SK-N-SH treated with all-trans-retinoic acid at 6 μM for 48 hours (cell line): ENCODE measurements at regions not wholly inside any gene's neighbourhood (a gene's known extent, or its start where the extent isn't known, plus 50 kb on each side); places are given as distances from the start of the nearest gene placed in this dataset.

Experiments
- PATZ1 ChIP-seq: fragments of 250-450 bp; sonication (Bioruptor Pico); IDR thresholded peaks from 2 replicates; pipeline ENCODE4 v1.8.0; 2020; ENCODE audit warnings: mild to moderate bottlenecking, moderate library complexity, borderline replicate concordance
- RARB ChIP-seq: fragments of 250-450 bp; sonication (Bioruptor Pico); IDR thresholded peaks from 2 replicates; pipeline ENCODE4 v1.8.0; 2021; ENCODE audit warnings: mild to moderate bottlenecking, moderate library complexity
- ZNF565 ChIP-seq: fragments of 450-650 bp; formaldehyde crosslinking; conservative IDR thresholded peaks from 2 replicates; pipeline ENCODE4 v1.5.0; 2020; ENCODE audit warnings: low read depth, mild to moderate bottlenecking, moderate library complexity
- ZNF70 ChIP-seq: fragments of 450-650 bp; formaldehyde crosslinking; IDR thresholded peaks from 2 replicates; pipeline ENCODE4 v1.5.0; 2020; ENCODE audit warnings: mild to moderate bottlenecking, moderate library complexity

GRCh38 chr15:46768287-46768686, 949.0 kb upstream of the SEMA6D start:
- no peak for TF ChIP-seq RARB (CRISPR knock-in tag)
- no peak for TF ChIP-seq PATZ1 (CRISPR knock-in tag)
- TF ChIP-seq ZNF565 (CRISPR knock-in tag) = no peak
- TF ChIP-seq ZNF70 (CRISPR knock-in tag) = no peak
